ENCODE measurements at regions not wholly inside any gene's neighbourhood (a gene's known extent, or its start where the extent isn't known, plus 50 kb on each side); places are given as distances from the start of the nearest gene placed in this dataset.

DNA sequence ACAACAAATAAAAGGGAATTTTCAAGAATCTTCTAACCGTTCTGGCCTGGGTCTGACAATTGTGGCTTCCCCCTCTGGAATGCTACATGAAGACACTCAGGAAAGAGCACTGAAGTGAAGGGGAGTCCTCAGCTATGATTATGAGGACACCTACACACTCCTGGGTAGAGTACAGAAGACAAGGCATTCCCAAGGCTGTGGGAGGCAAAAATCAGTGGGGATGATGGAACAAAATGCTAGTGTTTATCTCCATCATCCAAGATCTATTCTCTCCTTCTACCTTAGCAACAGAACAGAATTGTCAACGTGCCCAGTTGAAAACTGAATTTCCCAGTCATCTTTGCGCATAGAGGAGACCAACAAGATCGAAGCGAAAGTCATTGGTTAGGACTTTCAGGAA, 130.1 kb upstream of the LARP1 start:
- DNase-seq: no peak
- TF ChIP-seq, protein P1, sequence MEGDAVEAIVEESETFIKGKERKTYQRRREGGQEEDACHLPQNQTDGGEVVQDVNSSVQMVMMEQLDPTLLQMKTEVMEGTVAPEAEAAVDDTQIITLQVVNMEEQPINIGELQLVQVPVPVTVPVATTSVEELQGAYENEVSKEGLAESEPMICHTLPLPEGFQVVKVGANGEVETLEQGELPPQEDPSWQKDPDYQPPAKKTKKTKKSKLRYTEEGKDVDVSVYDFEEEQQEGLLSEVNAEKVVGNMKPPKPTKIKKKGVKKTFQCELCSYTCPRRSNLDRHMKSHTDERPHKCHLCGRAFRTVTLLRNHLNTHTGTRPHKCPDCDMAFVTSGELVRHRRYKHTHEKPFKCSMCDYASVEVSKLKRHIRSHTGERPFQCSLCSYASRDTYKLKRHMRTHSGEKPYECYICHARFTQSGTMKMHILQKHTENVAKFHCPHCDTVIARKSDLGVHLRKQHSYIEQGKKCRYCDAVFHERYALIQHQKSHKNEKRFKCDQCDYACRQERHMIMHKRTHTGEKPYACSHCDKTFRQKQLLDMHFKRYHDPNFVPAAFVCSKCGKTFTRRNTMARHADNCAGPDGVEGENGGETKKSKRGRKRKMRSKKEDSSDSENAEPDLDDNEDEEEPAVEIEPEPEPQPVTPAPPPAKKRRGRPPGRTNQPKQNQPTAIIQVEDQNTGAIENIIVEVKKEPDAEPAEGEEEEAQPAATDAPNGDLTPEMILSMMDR (IDR thresholded peaks at IDR 0.05; ENCODE audit: low read depth, low read length): no peak
- no peaks in the 10 kb centered on the region for H3K36me3 ChIP-seq
- no peak overlapping the region for H3K4me3 ChIP-seq (ENCODE audit: low read depth, low read length)
- H3K9me3 ChIP-seq (ENCODE audit: severe bottlenecking): no peaks in the 10 kb centered on the region
- H3K27me3 ChIP-seq (ENCODE audit: insufficient read depth, low read depth, severe bottlenecking): no peaks in the 10 kb centered on the region
- H3K27ac ChIP-seq: no peak overlapping the region

DNA sequence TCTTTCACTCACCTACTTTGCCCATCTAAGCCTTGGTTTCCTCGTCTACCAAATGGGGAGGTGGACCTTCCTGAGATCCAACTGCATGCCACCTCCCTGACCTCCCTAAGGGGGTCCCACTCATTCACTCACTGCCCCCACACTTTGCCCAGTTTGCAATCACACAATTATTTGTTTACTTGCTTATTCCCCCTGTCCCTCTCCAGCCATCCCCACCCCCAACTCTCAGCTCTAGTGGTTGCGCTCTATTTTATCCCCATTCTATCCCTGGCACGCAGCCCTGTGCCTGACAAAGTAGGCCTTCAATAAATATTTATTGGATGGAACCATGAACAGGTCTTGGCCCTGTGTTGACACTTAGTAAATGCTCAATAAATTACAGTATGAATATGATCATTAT, 130.8 kb upstream of the LARP1 start:
- no peak overlapping the region for H3K4me3 ChIP-seq (ENCODE audit: low read depth, low read length)
- DNase-seq: no peak
- TF ChIP-seq, protein P1 (IDR thresholded peaks at IDR 0.05; ENCODE audit: low read depth, low read length): no peak
- no peaks in the 10 kb centered on the region for H3K27me3 ChIP-seq (ENCODE audit: insufficient read depth, low read depth, severe bottlenecking)
- no peak overlapping the region for H3K27ac ChIP-seq
- H3K36me3 ChIP-seq: no peaks in the 10 kb centered on the region
- H3K9me3 ChIP-seq (ENCODE audit: severe bottlenecking): no peaks in the 10 kb centered on the region

GRCh38 chr5:154620411-154620810, 134.8 kb upstream of the LARP1 start:
- Histone ChIP-seq H3K4me3 (ENCODE audit: low read depth, low read length) (no peak overlapping the region), H3K36me3 (no peaks in the 10 kb centered on the region), H3K27me3 (ENCODE audit: insufficient read depth, low read depth, severe bottlenecking) (no peaks in the 10 kb centered on the region), H3K9me3 (ENCODE audit: severe bottlenecking) (no peaks in the 10 kb centered on the region), H3K27ac (no peak overlapping the region)
- DNase-seq: no peak
- TF ChIP-seq, protein P1 (IDR thresholded peaks at IDR 0.05; ENCODE audit: low read depth, low read length): no peak

- no peak overlapping the region for H3K27ac ChIP-seq
- no peaks in the 10 kb centered on the region for H3K27me3 ChIP-seq (ENCODE audit: insufficient read depth, low read depth, severe bottlenecking)
- no peak for DNase-seq
- TF ChIP-seq, protein P1 (IDR thresholded peaks at IDR 0.05; ENCODE audit: low read depth, low read length): no peak
- H3K36me3 ChIP-seq: no peaks in the 10 kb centered on the region
- no peak overlapping the region for H3K4me3 ChIP-seq (ENCODE audit: low read depth, low read length)
- no peaks in the 10 kb centered on the region for H3K9me3 ChIP-seq (ENCODE audit: severe bottlenecking)
Measured at GRCh38 chr5:154618696-154619095, 136.5 kb upstream of the LARP1 start.

- Histone ChIP-seq H3K27ac (no peak overlapping the region), H3K27me3 (ENCODE audit: insufficient read depth, low read depth, severe bottlenecking) (peaks cover 2% of the 10 kb centered on the region), H3K9me3 (ENCODE audit: severe bottlenecking) (no peaks in the 10 kb centered on the region), H3K36me3 (no peaks in the 10 kb centered on the region), H3K4me3 (ENCODE audit: low read depth, low read length) (no peak overlapping the region)
- TF ChIP-seq, protein P1 (IDR thresholded peaks at IDR 0.05; ENCODE audit: low read depth, low read length): no peak
- DNase-seq: no peak
Measured at GRCh38 chr5:154614595-154614994, 136.6 kb upstream of the HAND1 start.

- Histone ChIP-seq H3K4me3 (ENCODE audit: low read depth, low read length) (no peak overlapping the region), H3K27me3 (ENCODE audit: insufficient read depth, low read depth, severe bottlenecking) (peaks cover 2% of the 10 kb centered on the region), H3K9me3 (ENCODE audit: severe bottlenecking) (no peaks in the 10 kb centered on the region), H3K27ac (no peak overlapping the region), H3K36me3 (no peaks in the 10 kb centered on the region)
- no peak for DNase-seq
- TF ChIP-seq, protein P1 (IDR thresholded peaks at IDR 0.05; ENCODE audit: low read depth, low read length): no peak
Measured at GRCh38 chr5:154614125-154614524, 136.1 kb upstream of the HAND1 start.
